ENCODE measurements at regions not wholly inside any gene's neighbourhood (a gene's known extent, or its start where the extent isn't known, plus 50 kb on each side); places are given as distances from the start of the nearest gene placed in this dataset.

GRCh38 chr11:70501051-70501901 is 102.9 kb downstream of the CTTN start:
- H3K27ac ChIP-seq = no peak overlapping the region
- DNase-seq (ENCODE audit: low read depth, low spot score) = no peak

- no peak overlapping the region for H3K27ac ChIP-seq
- no peak for DNase-seq (ENCODE audit: low read depth, low spot score)
These were observed 103.7 kb downstream of the CTTN start for GRCh38 chr11:70501933-70502540.

- H3K27ac ChIP-seq = no peak overlapping the region
- no peak for DNase-seq (ENCODE audit: low read depth, low spot score)
These were observed 104.5 kb downstream of the CTTN start for GRCh38 chr11:70502677-70503467.

GRCh38 chr11:70503468-70504221 is 105.3 kb downstream of the CTTN start:
- DNase-seq (ENCODE audit: low read depth, low spot score) = no peak
- H3K27ac ChIP-seq = no peak overlapping the region

GRCh38 chr11:70504246-70505020 is 106.1 kb downstream of the CTTN start:
- no peak for DNase-seq (ENCODE audit: low read depth, low spot score)

GRCh38 chr11:70505331-70505731 is 107.0 kb downstream of the CTTN start:
- H3K27ac ChIP-seq = no peak overlapping the region
- DNase-seq (ENCODE audit: low read depth, low spot score) = no peak

More at GRCh38 chr11:70504246-70505020, 106.1 kb downstream of the CTTN start:
- no peak overlapping the region for H3K27ac ChIP-seq

- no peak for DNase-seq (ENCODE audit: low read depth, low spot score)
- H3K27ac ChIP-seq = no peak overlapping the region
These were observed 107.7 kb downstream of the CTTN start for GRCh38 chr11:70505761-70506657.

- H3K27ac ChIP-seq = no peak overlapping the region
- no peak for DNase-seq (ENCODE audit: low read depth, low spot score)
These were observed 108.3 kb downstream of the CTTN start for GRCh38 chr11:70506658-70506970.

- DNase-seq (ENCODE audit: low read depth, low spot score) = no peak
- no peak overlapping the region for H3K27ac ChIP-seq
These were observed 108.7 kb downstream of the CTTN start for GRCh38 chr11:70506986-70507385.

- DNase-seq (ENCODE audit: low read depth, low spot score) = no peak
- H3K27ac ChIP-seq = no peak overlapping the region
These were observed 109.3 kb downstream of the CTTN start for GRCh38 chr11:70507466-70508230.

GRCh38 chr11:70508231-70508480 is 109.8 kb downstream of the CTTN start:
- H3K27ac ChIP-seq = no peak overlapping the region
- no peak for DNase-seq (ENCODE audit: low read depth, low spot score)

- DNase-seq (ENCODE audit: low read depth, low spot score) = no peak
These were observed 111.1 kb downstream of the CTTN start for GRCh38 chr11:70509476-70509875.

GRCh38 chr11:70510106-70510505 is 111.8 kb downstream of the CTTN start:
- DNase-seq (ENCODE audit: low read depth, low spot score) = no peak
- H3K27ac ChIP-seq = no peak overlapping the region

More at GRCh38 chr11:70509476-70509875, 111.1 kb downstream of the CTTN start:
- H3K27ac ChIP-seq = no peak overlapping the region

GRCh38 chr11:70510571-70510970 is 112.2 kb downstream of the CTTN start:
- DNase-seq (ENCODE audit: low read depth, low spot score) = no peak
- H3K27ac ChIP-seq = no peak overlapping the region

- no peak overlapping the region for H3K27ac ChIP-seq
- no peak for DNase-seq (ENCODE audit: low read depth, low spot score)
These were observed 113.0 kb downstream of the CTTN start for GRCh38 chr11:70511345-70511744.

- no peak overlapping the region for H3K27ac ChIP-seq
- no peak for DNase-seq (ENCODE audit: low read depth, low spot score)
These were observed 114.4 kb downstream of the CTTN start for GRCh38 chr11:70512716-70513115.

GRCh38 chr11:70517203-70517602 is 118.9 kb downstream of the CTTN start:
- no peak overlapping the region for H3K27ac ChIP-seq

More at GRCh38 chr11:70517203-70517602, 118.9 kb downstream of the CTTN start:
- no peak for DNase-seq (ENCODE audit: low read depth, low spot score)

Measured in epithelial cell of prostate (primary cell).